ENCODE measurements at regions not wholly inside any gene's neighbourhood (a gene's known extent, or its start where the extent isn't known, plus 50 kb on each side); places are given as distances from the start of the nearest gene placed in this dataset.

GRCh38 chr4:19329631-19330030 lies 922.1 kb upstream of the SLIT2 start:
- TF ChIP-seq POLR2A (IDR thresholded peaks at IDR 0.05): no peak
- no peak for TF ChIP-seq CTCF (IDR thresholded peaks at IDR 0.05)

Measured in testis (tissue), 2 donors.